ENCODE measurements at regions not wholly inside any gene's neighbourhood (a gene's known extent, or its start where the extent isn't known, plus 50 kb on each side); places are given as distances from the start of the nearest gene placed in this dataset.
A peak's percentile ranks its signal among the peaks of the same experiment; 100 is the strongest.

- DNase-seq, result no peak
Observed at GRCh38 chr12:124726596-124727263, 136.9 kb downstream of the SCARB1 start.

GRCh38 chr12:124725597-124726237 lies 137.9 kb downstream of the SCARB1 start:
- no peak for DNase-seq

DNA sequence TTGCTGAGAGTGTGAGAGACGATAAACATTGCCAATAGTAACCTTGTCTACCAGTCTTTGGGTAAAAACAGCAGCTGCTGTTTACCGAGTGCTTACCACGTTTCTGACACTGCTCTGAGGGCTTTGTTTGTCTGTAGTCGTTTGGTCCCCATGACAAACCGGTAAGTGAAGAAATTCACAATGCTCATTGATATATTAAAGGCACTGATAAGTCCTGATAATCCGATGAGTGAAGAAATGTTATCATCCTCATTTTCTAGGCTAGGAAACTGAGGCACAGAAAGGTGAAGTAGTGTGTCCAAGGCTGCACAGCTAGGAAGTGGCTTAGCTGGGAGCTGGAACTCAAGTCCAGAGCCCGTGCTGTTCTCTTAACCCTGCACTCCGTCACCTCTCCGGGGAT lies 138.6 kb downstream of the SCARB1 start:
- DNase-seq, result no peak

DNA sequence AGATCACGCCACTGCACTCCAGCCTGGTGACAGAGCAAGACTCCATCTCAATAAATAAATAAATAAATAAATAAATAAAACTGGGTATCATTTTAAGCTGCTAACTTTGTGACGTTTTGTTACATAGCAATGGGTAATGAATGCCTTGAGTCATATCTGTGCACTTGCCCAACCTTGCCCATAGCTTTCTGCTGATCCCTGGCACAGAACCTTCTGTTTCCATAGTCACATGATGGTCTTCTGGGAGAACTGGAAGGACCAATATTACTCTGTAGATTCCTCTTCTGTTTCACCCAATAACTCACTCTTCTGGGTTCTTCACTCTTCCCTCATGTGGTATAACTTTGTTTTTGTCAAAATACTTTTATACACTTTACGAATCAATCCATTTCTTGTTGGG lies 140.8 kb downstream of the SCARB1 start:
- DNase-seq, result no peak

DNA sequence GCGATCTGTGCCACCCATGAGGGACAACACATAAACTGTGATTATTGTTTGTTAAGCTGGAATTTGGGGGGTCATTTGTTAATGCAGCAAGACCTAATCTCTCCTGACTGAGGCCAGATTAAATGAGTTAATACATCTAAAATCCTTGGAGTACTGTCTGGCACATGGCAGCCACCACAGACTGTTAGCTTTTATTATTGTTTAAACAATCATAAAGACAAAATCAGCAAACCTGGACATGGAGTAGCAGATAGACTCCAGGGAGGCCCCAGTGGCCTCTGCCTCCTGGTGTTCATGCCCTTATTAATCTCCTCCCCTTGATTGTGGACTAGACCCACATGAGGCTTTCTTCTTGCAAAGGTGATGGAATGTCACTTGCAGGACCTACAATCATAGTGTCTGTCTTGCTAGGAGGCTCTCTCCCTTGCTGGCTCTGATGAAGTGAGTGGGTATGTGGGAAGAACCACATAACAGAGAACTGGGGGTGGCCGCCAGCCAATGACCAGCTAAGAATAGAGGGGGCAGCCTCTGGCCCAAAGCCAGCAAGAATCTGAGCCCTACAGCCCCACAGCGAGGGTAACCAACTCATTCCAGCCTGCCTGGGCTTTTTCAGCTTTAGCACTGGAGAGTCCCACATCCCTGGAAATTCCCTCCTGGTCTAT lies 142.0 kb downstream of the SCARB1 start:
- peak; percentile 57 for DNase-seq

DNA sequence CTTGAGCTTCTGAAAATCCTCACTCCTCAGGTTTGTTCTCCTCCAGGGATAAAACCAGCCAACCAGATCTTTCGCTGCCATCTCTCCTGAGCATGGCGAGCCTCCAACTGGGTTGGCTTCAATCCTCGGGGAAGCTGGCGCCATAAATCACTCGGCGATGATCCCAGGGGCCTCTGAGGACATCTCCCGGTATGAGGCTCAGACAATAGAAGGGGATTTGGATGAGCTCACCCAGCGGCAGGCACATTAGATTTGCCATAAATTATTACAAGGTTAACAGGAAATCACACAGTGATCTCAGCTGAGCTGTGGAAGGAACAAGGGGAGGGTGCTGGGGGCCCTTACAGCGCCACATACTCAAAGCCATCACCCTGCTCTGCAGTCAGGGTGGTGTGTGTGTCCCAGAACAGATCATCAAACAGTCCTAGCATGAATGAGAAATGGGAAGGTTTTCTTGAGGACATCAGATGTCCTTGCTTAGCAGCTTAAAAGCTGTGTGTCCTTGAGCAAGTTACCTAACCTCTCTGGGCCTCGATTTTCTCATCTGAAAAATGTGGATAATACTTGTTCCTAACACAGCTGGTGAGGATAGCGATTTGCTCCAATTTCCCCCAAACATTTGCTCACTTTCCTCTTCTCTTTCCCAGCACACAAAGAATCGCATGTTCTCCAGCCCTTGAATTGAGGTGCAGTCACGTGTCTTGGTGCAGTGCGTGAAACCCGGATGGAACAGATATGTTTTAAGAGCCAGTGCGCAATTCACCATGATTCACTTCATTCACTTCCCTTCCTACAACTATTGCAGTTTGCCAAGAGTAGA lies 142.8 kb downstream of the SCARB1 start:
- DNase-seq, result no peak

DNA sequence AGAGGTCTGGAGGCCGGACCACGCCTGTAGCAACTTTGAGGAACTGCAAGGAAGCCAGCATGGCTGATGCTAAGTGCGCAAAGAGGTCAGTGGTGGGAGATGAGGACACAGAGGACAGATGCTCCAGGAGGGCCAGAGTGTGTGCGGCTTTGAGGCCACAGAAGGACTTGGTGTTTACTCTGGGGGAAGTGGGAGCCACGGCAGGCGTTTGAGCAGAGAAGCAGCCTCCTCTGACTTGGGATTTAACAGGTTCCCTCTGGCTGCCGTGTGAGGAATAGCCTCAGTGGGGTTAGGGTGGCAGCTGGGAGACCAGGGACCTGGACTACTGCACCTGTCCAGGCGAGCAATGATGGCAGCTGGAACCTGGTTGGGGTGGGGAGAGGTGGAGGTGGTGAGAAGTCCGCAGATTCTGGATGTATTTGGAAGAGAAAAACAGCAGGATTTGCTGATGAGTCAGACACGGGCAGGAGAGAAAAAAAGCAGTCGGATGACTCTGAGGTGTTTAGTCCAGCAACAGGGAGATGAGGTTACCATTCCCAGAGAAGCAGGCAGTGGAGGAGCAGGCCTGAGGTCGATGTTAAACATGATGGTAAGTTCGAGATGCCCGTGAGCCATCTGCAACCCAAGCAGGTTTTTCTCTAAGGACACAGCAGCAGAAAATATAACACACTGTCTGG lies 143.5 kb downstream of the SCARB1 start:
- peak; percentile 84 for DNase-seq

GRCh38 chr12:124719231-124719630 lies 144.4 kb downstream of the SCARB1 start:
- DNase-seq, result no peak

GRCh38 chr12:124718458-124718857 lies 145.2 kb downstream of the SCARB1 start:
- DNase-seq, result no peak

GRCh38 chr12:124718036-124718435 lies 145.6 kb downstream of the SCARB1 start:
- no peak for DNase-seq

GRCh38 chr12:124717318-124717717 lies 146.3 kb downstream of the SCARB1 start:
- no peak for DNase-seq

DNA sequence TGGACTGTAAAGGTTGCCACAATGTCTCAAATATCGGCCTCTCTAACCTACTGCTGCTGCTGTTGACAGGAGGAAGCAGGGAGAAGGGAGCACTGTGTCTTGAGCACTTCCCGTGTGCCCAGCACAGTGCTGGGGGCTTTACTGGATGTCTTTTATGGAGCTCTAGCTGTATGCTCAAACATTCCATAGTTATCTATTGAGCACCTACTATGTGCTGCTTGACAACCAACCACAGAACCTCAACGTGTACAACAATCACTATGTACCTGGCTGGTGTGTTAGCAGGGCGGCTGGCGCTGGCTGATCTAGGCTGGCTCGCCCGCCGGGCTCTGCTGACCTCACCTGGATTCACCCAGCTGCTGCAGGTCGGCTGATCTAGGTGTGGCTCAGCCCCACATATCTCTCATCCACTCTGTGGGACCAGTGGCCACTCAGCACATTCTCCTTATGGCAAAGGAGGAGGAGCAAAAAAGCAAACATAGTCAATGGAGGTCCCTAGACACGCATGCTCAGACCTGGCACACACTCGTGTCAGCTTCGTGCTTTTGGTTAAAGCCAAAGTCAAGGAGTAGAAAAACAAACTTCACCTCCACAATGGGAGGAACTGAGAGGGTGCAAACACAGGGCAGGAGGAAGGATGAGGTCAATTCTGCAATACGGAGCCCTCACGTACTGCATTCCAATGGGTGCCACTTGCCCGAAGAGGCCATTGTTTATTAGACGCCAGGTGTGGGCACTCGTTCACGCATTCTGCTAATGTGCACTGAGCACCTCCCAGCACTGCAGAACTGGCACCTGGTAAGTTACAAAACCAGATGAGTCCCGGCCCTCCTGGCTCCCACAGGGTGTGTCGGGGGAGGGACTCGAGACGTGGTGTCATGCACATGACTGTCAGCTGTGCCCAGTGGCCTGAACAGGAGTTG lies 147.2 kb downstream of the SCARB1 start:
- DNase-seq, result no peak

DNA sequence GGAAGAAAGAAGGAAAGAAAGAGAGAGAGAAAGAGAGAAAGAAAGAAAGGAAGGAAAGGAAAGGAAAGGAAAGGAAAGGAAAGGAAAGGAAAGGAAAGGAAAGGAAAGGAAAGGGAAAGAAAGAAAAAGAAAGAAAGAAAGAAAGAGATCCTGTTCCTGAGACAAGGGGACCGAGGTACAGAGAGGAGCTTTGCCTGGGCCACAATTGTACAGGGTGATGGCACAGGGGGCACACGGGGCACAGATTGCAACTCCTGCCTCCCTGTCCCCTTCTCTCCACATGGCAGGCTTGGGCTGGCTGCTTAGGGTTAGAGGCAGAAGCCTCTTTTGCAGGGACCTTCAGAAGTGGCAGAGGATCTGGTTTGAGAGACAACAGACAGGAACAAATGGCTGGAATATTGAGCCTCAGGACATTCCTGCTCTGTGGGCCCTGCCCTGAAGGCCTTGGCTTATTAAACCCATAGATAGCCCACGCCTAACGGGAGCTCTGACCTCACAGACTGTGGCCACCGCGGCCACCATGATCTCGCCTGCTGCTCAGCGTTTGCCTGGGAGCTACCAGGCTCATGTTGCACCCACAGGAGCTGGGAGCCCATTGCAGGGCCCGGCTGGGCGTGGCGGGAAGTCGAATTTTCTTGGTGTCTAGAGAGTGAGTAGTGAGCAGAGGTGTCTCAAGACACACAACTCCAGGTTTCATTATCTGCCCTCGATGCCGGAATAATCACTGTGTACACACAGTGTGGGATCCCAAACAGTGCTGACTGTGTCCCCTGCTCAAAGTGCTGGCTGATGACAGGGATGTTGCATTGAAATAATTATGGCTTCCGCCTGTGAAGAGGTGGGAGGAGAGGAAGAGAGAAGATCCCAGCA lies 147.9 kb upstream of the NCOR2 start:
- DNase-seq, result peak; percentile 87

DNA sequence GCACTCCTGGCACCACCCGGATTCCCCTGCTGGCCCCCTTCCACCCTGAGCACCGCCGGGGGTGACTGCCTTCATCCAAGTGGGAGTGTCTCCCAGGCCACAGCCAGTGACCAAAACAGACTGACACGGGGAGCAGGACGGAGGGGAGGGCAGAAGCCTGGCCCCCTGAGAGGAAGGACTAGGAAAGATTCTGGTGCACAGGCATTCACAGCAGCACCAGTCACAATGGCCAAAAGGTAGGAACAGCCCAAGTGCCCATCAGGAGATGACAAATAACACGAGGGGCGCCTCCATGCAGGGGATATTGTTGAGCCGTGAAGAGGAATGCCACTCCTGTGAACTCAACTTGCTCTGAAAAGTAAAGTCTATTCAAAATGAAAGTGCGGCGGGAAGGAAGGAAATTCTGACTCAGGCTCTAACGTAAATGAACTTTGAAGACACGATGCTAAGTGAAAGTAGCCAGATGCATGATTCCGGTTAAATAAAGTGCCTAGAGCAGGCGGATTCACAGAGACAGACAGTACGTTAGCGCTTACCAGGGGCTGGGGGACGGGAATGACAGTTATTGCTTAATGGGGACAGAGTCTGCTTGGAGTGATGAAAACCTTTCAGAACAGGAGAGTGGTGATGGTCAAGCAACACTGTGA lies 146.1 kb upstream of the NCOR2 start:
- no peak for DNase-seq

GRCh38 chr12:124713041-124713435 lies 145.6 kb upstream of the NCOR2 start:
- DNase-seq, result no peak

DNA sequence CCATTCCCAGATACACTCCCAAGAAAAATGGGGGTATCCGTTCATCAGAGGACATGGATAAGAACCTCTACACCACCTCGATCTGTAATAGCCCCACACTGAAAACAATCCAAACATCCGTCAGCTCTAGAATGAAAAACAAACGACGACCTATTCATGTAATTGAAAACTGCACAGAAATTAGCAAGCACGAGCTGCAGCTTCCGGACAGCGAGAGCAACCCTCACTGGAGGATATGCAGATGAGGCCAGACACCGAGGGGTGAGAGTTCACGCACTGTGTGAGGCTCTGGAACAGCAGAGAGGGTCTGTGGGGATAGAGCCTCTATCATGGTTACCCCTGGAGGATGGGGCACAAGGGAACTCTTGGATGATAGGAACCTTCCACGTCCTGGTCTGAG lies 143.9 kb upstream of the NCOR2 start:
- no peak for DNase-seq

- peak; percentile 77 for DNase-seq
Observed at GRCh38 chr12:124709722-124710687, 142.6 kb upstream of the NCOR2 start.

- DNase-seq, result no peak
Observed at GRCh38 chr12:124707316-124707715, 139.9 kb upstream of the NCOR2 start.

- no peak for DNase-seq
Observed at GRCh38 chr12:124706363-124706762, 139.0 kb upstream of the NCOR2 start.
